ENCODE measurements at regions not wholly inside any gene's neighbourhood (a gene's known extent, or its start where the extent isn't known, plus 50 kb on each side); places are given as distances from the start of the nearest gene placed in this dataset.

DNA sequence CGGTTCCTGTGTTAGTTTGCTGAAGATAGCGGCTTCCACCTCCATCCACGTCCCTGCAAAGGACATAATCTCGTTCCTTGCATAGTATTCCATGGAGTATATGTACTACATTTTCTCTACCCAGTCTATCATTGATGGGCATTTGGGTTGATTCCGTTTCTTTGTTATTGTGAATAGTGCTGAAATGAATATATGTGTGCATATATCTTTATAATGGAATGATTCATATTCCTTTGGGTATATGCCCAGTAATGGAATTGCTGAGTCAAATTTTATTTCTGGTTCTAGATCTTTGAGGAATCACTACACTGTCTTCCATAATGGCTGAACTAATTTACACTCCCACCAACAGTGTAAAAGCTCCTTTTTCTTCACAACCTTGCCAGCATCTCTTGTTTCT is 255.4 kb upstream of the CDH2 start:
- BruUV-seq (replicated peaks): no TSS peak
- TF ChIP-seq ADNP (CRISPR knock-in tag; IDR thresholded peaks at IDR 0.05) (no peak), ETV5 (CRISPR knock-in tag; IDR thresholded peaks at IDR 0.05; ENCODE audit: borderline replicate concordance) (no peak), HMGXB3 (CRISPR knock-in tag; IDR thresholded peaks at IDR 0.05; ENCODE audit: borderline replicate concordance) (no peak), PHB2 (IDR thresholded peaks at IDR 0.05; ENCODE audit: partially characterized antibody) (no peak), ZNF678 (CRISPR knock-in tag; IDR thresholded peaks at IDR 0.05) (no peak), JUNB (CRISPR knock-in tag; IDR thresholded peaks at IDR 0.05; ENCODE audit: borderline replicate concordance) (no peak), ZFP37 (CRISPR knock-in tag; IDR thresholded peaks at IDR 0.05; ENCODE audit: borderline replicate concordance) (no peak), CREB1 (IDR thresholded peaks at IDR 0.05) (no peak), CREB1 (CRISPR knock-in tag; IDR thresholded peaks at IDR 0.05) (no peak), ZBTB8A (CRISPR knock-in tag; IDR thresholded peaks at IDR 0.05; ENCODE audit: borderline replicate concordance, low read depth) (no peak)
- TF ChIP-seq, protein P1, sequence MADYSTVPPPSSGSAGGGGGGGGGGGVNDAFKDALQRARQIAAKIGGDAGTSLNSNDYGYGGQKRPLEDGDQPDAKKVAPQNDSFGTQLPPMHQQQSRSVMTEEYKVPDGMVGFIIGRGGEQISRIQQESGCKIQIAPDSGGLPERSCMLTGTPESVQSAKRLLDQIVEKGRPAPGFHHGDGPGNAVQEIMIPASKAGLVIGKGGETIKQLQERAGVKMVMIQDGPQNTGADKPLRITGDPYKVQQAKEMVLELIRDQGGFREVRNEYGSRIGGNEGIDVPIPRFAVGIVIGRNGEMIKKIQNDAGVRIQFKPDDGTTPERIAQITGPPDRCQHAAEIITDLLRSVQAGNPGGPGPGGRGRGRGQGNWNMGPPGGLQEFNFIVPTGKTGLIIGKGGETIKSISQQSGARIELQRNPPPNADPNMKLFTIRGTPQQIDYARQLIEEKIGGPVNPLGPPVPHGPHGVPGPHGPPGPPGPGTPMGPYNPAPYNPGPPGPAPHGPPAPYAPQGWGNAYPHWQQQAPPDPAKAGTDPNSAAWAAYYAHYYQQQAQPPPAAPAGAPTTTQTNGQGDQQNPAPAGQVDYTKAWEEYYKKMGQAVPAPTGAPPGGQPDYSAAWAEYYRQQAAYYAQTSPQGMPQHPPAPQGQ (CRISPR knock-in tag; IDR thresholded peaks at IDR 0.05; ENCODE audit: borderline replicate concordance): no peak
- TF ChIP-seq, protein P2, sequence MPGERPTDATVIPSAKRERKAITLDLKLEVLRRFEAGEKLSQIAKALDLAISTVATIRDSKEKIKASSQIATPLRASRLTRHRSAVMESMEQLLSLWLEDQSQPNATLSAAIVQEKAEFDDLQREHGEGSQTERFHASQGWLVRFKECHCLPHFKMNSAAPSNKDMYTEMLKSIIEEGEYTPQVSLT (CRISPR knock-in tag; IDR thresholded peaks at IDR 0.05; ENCODE audit: borderline replicate concordance, low read depth): no peak
- POLR2A ChIA-PET: no interaction called here
- FAIRE-seq (no peak), ATAC-seq (no peak), DNase-seq (ENCODE audit: low spot score) (no peak)
- Histone ChIP-seq H3K27me3 (ENCODE audit: control insufficient read depth in 1 of 2, insufficient read depth in 2 of 2, low read length in 2 of 2) (no peaks in the 10 kb centered on the region), H2AFZ (ENCODE audit: low read length) (no peak overlapping the region), H4K20me1 (ENCODE audit: insufficient read depth, low read length) (no peaks in the 10 kb centered on the region), H3K36me3 (replicated peaks in 1 of 2; ENCODE audit: control insufficient read depth in 1 of 2, insufficient read depth in 2 of 2, low read length in 2 of 2) (no peaks in the 10 kb centered on the region), H3K4me2 (ENCODE audit: low read depth, low read length) (no peak overlapping the region), H3K79me2 (ENCODE audit: insufficient read depth, low read length) (no peaks in the 10 kb centered on the region), H3K4me1 (ENCODE audit: insufficient read depth, low read length) (no peaks in the 10 kb centered on the region), H3K27ac (ENCODE audit: extremely low read length, insufficient read depth, low read length) (no peak overlapping the region), H3K9ac (ENCODE audit: insufficient read depth, low read depth, low read length) (no peak overlapping the region), H3K9me3 (ENCODE audit: low read length) (no peaks in the 10 kb centered on the region), H3K4me3 (replicated peaks in 1 of 3; ENCODE audit: insufficient read depth in 1 of 3, low read depth in 2 of 3, low read length in 3 of 3) (no peak overlapping the region)
- in situ Hi-C loops (cut with HindIII; ENCODE audit: extremely low pct_ligation_motif_present, low pct_unique_long_range_greater_than_20kb): no loop called here
- intact Hi-C loops (cut with micrococcal nuclease; ENCODE audit: unreplicated experiment): no loop called here
- CTCF ChIA-PET (ENCODE audit: low intra/inter-chr PET ratio, low total read pairs): no interaction called here
- 3% methylated on average over 5 of the region's 5 CpGs for WGBS (ENCODE audit: low lambda C conversion rate)
